ENCODE measurements at regions not wholly inside any gene's neighbourhood (a gene's known extent, or its start where the extent isn't known, plus 50 kb on each side); places are given as distances from the start of the nearest gene placed in this dataset.

- no peak overlapping the region for H3K4me3 Mint-ChIP-seq
- peaks cover 7 to 12% of the 10 kb centered on the region in 2 donors for H3K27me3 Mint-ChIP-seq
- no peak overlapping the region for H3K27ac ChIP-seq (ENCODE audit: low read depth, low read length)
- no peaks in the 10 kb centered on the region for H3K9me3 ChIP-seq (ENCODE audit: low read length)
- no peak for DNase-seq
- CTCF ChIA-PET = no interaction called here
- H3K36me3 Mint-ChIP-seq = no peaks in the 10 kb centered on the region
- no peak overlapping the region for H3K4me3 ChIP-seq (ENCODE audit: low read length)
- no peaks in the 10 kb centered on the region for H3K4me1 Mint-ChIP-seq
- no peak overlapping the region for H3K27ac Mint-ChIP-seq
- no peaks in the 10 kb centered on the region for H3K27me3 ChIP-seq (ENCODE audit: insufficient read depth, low read length, poor library complexity, severe bottlenecking)
- H3K9me3 Mint-ChIP-seq = no peaks in the 10 kb centered on the region
- no peaks in the 10 kb centered on the region for H3K4me1 ChIP-seq (ENCODE audit: insufficient read depth, low read length)
- H3K36me3 ChIP-seq (ENCODE audit: insufficient read depth, low read length) = no peaks in the 10 kb centered on the region
- POLR2A ChIA-PET = no interaction called here
These were observed 181.0 kb downstream of the C1D start for GRCh38 chr2:67881816-67882215.

DNA sequence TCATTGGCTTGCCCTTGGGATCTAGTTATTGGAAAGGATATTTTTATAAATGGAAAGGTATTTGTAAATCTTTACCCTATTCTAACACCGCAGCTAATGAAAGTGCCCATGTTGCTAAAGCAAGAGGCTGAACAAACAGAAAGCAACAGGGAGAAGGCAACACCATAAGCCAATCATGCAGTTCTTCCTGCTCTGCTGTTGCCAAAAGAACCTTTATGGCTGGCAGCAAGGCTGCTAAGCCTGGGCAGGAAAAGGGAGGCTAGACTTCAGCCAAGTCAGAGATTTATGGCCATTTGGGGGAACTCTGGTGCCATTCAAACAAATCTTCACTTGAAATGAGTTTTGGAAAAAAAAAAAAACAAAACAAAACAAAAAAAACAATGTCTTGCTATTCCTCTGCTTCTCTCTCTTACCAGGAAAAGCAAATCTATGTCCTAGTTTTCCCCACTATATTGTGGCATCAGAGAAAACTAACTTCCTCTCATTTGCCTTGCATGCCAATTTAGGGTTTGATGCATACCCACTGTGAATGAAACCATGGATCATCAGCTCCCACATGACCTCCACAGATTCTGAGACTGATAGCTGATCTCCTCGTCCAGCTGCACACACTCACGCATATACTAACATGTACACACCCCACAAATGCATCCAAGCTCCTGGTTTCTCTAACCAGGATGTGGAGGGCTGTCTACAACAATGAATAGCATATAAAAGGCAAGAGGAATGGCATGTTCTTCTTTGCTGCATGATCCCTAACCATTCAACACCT lies 179.3 kb downstream of the C1D start:
- Histone ChIP-seq H3K4me3 (ENCODE audit: low read length) (no peak overlapping the region), H3K9me3 (ENCODE audit: low read length) (no peaks in the 10 kb centered on the region), H3K27me3 (ENCODE audit: insufficient read depth, low read length, poor library complexity, severe bottlenecking) (no peaks in the 10 kb centered on the region), H3K36me3 (ENCODE audit: insufficient read depth, low read length) (no peaks in the 10 kb centered on the region), H3K4me1 (ENCODE audit: insufficient read depth, low read length) (no peaks in the 10 kb centered on the region), H3K27ac (ENCODE audit: low read depth, low read length) (no peak overlapping the region)
- H3K27ac Mint-ChIP-seq = no peak overlapping the region
- no peaks in the 10 kb centered on the region for H3K9me3 Mint-ChIP-seq
- DNase-seq = no peak
- CTCF ChIA-PET = no interaction called here
- H3K36me3 Mint-ChIP-seq = no peaks in the 10 kb centered on the region
- no peak overlapping the region for H3K4me3 Mint-ChIP-seq
- H3K27me3 Mint-ChIP-seq = peaks cover 2 to 4% of the 10 kb centered on the region in 2 donors
- H3K4me1 Mint-ChIP-seq = no peaks in the 10 kb centered on the region
- POLR2A ChIA-PET = no interaction called here

GRCh38 chr2:67888351-67889005 lies 174.3 kb downstream of the C1D start:
- no peaks in the 10 kb centered on the region for H3K36me3 ChIP-seq (ENCODE audit: insufficient read depth, low read length)
- POLR2A ChIA-PET = no interaction called here
- DNase-seq = no peak
- Mint-ChIP-seq H3K27ac (no peak overlapping the region), H3K4me3 (no peak overlapping the region), H3K36me3 (no peaks in the 10 kb centered on the region), H3K9me3 (no peaks in the 10 kb centered on the region), H3K4me1 (no peaks in the 10 kb centered on the region), H3K27me3 (peaks cover 0 to 4% of the 10 kb centered on the region in 2 donors)
- H3K4me1 ChIP-seq (ENCODE audit: insufficient read depth, low read length) = no peaks in the 10 kb centered on the region
- H3K4me3 ChIP-seq (ENCODE audit: low read length) = no peak overlapping the region
- no peaks in the 10 kb centered on the region for H3K9me3 ChIP-seq (ENCODE audit: low read length)
- CTCF ChIA-PET = no interaction called here
- peaks cover 3% of the 10 kb centered on the region for H3K27me3 ChIP-seq (ENCODE audit: insufficient read depth, low read length, poor library complexity, severe bottlenecking)
- no peak overlapping the region for H3K27ac ChIP-seq (ENCODE audit: low read depth, low read length)

GRCh38 chr2:67889056-67889455 lies 173.7 kb downstream of the C1D start:
- no peaks in the 10 kb centered on the region for H3K36me3 Mint-ChIP-seq
- H3K27ac ChIP-seq (ENCODE audit: low read depth, low read length) = no peak overlapping the region
- H3K9me3 Mint-ChIP-seq = peaks cover 0 to 1% (median 0%) of the 10 kb centered on the region in 5 donors
- no peak overlapping the region for H3K4me3 Mint-ChIP-seq
- H3K27ac Mint-ChIP-seq = no peak overlapping the region
- peaks cover 0 to 5% of the 10 kb centered on the region in 2 donors for H3K27me3 Mint-ChIP-seq
- ChIA-PET POLR2A (no interaction called here), CTCF (no interaction called here)
- no peak for DNase-seq
- no peak overlapping the region for H3K4me3 ChIP-seq (ENCODE audit: low read length)
- no peaks in the 10 kb centered on the region for H3K4me1 ChIP-seq (ENCODE audit: insufficient read depth, low read length)
- no peaks in the 10 kb centered on the region for H3K36me3 ChIP-seq (ENCODE audit: insufficient read depth, low read length)
- H3K9me3 ChIP-seq (ENCODE audit: low read length) = no peaks in the 10 kb centered on the region
- H3K27me3 ChIP-seq (ENCODE audit: insufficient read depth, low read length, poor library complexity, severe bottlenecking) = peaks cover 3% of the 10 kb centered on the region
- H3K4me1 Mint-ChIP-seq = no peaks in the 10 kb centered on the region

- no peaks in the 10 kb centered on the region for H3K36me3 ChIP-seq (ENCODE audit: insufficient read depth, low read length)
- H3K27ac ChIP-seq (ENCODE audit: low read depth, low read length) = no peak overlapping the region
- no peak overlapping the region for H3K4me3 Mint-ChIP-seq
- H3K27me3 Mint-ChIP-seq = peaks cover 3 to 7% of the 10 kb centered on the region in 2 donors
- DNase-seq = no peak
- H3K36me3 Mint-ChIP-seq = no peaks in the 10 kb centered on the region
- H3K4me1 ChIP-seq (ENCODE audit: insufficient read depth, low read length) = no peaks in the 10 kb centered on the region
- H3K27me3 ChIP-seq (ENCODE audit: insufficient read depth, low read length, poor library complexity, severe bottlenecking) = peaks cover 3% of the 10 kb centered on the region
- POLR2A ChIA-PET = no interaction called here
- H3K27ac Mint-ChIP-seq = no peak overlapping the region
- no peaks in the 10 kb centered on the region for H3K4me1 Mint-ChIP-seq
- H3K4me3 ChIP-seq (ENCODE audit: low read length) = no peak overlapping the region
- CTCF ChIA-PET = no interaction called here
- peaks cover 0 to 1% (median 0%) of the 10 kb centered on the region in 5 donors for H3K9me3 Mint-ChIP-seq
- H3K9me3 ChIP-seq (ENCODE audit: low read length) = no peaks in the 10 kb centered on the region
These were observed 171.2 kb downstream of the C1D start for GRCh38 chr2:67891642-67892041.

GRCh38 chr2:67892339-67892846 lies 170.4 kb downstream of the C1D start:
- no peak for DNase-seq
- H3K27ac Mint-ChIP-seq = no peak overlapping the region
- Histone ChIP-seq H3K27me3 (ENCODE audit: insufficient read depth, low read length, poor library complexity, severe bottlenecking) (peaks cover 3% of the 10 kb centered on the region), H3K9me3 (ENCODE audit: low read length) (no peaks in the 10 kb centered on the region), H3K27ac (ENCODE audit: low read depth, low read length) (no peak overlapping the region), H3K4me3 (ENCODE audit: low read length) (no peak overlapping the region), H3K4me1 (ENCODE audit: insufficient read depth, low read length) (no peaks in the 10 kb centered on the region), H3K36me3 (ENCODE audit: insufficient read depth, low read length) (no peaks in the 10 kb centered on the region)
- peaks cover 3 to 10% of the 10 kb centered on the region in 2 donors for H3K27me3 Mint-ChIP-seq
- H3K4me3 Mint-ChIP-seq = no peak overlapping the region
- no peaks in the 10 kb centered on the region for H3K4me1 Mint-ChIP-seq
- peaks cover 0 to 1% (median 0%) of the 10 kb centered on the region in 5 donors for H3K9me3 Mint-ChIP-seq
- H3K36me3 Mint-ChIP-seq = no peaks in the 10 kb centered on the region
- ChIA-PET CTCF (no interaction called here), POLR2A (no interaction called here)

- no peak overlapping the region for H3K27ac ChIP-seq (ENCODE audit: low read depth, low read length)
- H3K27ac Mint-ChIP-seq = no peak overlapping the region
- no peaks in the 10 kb centered on the region for H3K36me3 Mint-ChIP-seq
- no peaks in the 10 kb centered on the region for H3K9me3 ChIP-seq (ENCODE audit: low read length)
- ChIA-PET CTCF (no interaction called here), POLR2A (no interaction called here)
- no peak for DNase-seq
- peaks cover 0 to 1% (median 0%) of the 10 kb centered on the region in 5 donors for H3K9me3 Mint-ChIP-seq
- H3K4me1 ChIP-seq (ENCODE audit: insufficient read depth, low read length) = no peaks in the 10 kb centered on the region
- H3K4me1 Mint-ChIP-seq = no peaks in the 10 kb centered on the region
- H3K36me3 ChIP-seq (ENCODE audit: insufficient read depth, low read length) = no peaks in the 10 kb centered on the region
- no peak overlapping the region for H3K4me3 ChIP-seq (ENCODE audit: low read length)
- H3K27me3 ChIP-seq (ENCODE audit: insufficient read depth, low read length, poor library complexity, severe bottlenecking) = peaks cover 3% of the 10 kb centered on the region
- H3K4me3 Mint-ChIP-seq = no peak overlapping the region
- H3K27me3 Mint-ChIP-seq = peaks cover 3 to 10% of the 10 kb centered on the region in 2 donors
These were observed 167.4 kb downstream of the C1D start for GRCh38 chr2:67895227-67895941.

DNA sequence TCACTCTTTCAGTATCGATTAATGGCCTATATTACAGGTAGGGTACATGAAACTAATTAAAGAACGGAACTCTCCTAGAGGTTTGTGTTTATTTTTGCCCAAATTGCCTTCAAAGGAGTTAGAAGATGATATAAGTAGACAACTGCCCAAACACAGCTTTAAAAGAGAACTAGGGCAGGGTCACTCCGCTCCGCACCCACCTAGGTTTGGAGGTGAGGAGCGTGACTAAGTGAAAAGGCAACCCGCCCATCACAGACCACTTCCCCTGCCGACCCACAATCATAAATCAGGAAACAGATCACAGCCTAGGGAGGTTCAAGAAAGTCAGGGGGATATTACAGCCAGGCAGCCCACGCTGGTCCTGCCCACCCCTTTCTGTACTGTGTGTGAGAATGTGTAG lies 166.7 kb downstream of the C1D start:
- DNase-seq = no peak
- ChIA-PET POLR2A (no interaction called here), CTCF (no interaction called here)
- no peaks in the 10 kb centered on the region for H3K36me3 Mint-ChIP-seq
- H3K4me1 Mint-ChIP-seq = no peaks in the 10 kb centered on the region
- no peak overlapping the region for H3K4me3 ChIP-seq (ENCODE audit: low read length)
- H3K9me3 ChIP-seq (ENCODE audit: low read length) = no peaks in the 10 kb centered on the region
- H3K4me3 Mint-ChIP-seq = no peak overlapping the region
- H3K9me3 Mint-ChIP-seq = peaks cover 0 to 1% (median 0%) of the 10 kb centered on the region in 5 donors
- H3K27ac Mint-ChIP-seq = no peak overlapping the region
- no peaks in the 10 kb centered on the region for H3K36me3 ChIP-seq (ENCODE audit: insufficient read depth, low read length)
- no peak overlapping the region for H3K27ac ChIP-seq (ENCODE audit: low read depth, low read length)
- peaks cover 3% of the 10 kb centered on the region for H3K27me3 ChIP-seq (ENCODE audit: insufficient read depth, low read length, poor library complexity, severe bottlenecking)
- no peaks in the 10 kb centered on the region for H3K4me1 ChIP-seq (ENCODE audit: insufficient read depth, low read length)
- peaks cover 1 to 10% of the 10 kb centered on the region in 2 donors for H3K27me3 Mint-ChIP-seq
